ENCODE measurements at regions not wholly inside any gene's neighbourhood (a gene's known extent, or its start where the extent isn't known, plus 50 kb on each side); places are given as distances from the start of the nearest gene placed in this dataset.

- TF ChIP-seq, protein P1, sequence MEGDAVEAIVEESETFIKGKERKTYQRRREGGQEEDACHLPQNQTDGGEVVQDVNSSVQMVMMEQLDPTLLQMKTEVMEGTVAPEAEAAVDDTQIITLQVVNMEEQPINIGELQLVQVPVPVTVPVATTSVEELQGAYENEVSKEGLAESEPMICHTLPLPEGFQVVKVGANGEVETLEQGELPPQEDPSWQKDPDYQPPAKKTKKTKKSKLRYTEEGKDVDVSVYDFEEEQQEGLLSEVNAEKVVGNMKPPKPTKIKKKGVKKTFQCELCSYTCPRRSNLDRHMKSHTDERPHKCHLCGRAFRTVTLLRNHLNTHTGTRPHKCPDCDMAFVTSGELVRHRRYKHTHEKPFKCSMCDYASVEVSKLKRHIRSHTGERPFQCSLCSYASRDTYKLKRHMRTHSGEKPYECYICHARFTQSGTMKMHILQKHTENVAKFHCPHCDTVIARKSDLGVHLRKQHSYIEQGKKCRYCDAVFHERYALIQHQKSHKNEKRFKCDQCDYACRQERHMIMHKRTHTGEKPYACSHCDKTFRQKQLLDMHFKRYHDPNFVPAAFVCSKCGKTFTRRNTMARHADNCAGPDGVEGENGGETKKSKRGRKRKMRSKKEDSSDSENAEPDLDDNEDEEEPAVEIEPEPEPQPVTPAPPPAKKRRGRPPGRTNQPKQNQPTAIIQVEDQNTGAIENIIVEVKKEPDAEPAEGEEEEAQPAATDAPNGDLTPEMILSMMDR (conservative IDR thresholded peaks at IDR 0.05; ENCODE audit: control insufficient read depth, insufficient read depth, low read depth, low read length) = no peak
- H3K4me3 ChIP-seq (ENCODE audit: control insufficient read depth, low read depth, low read length) = no peak overlapping the region
- peak; percentile 3 for DNase-seq (ENCODE audit: low read depth)
These were observed 78.6 kb upstream of the PTPRK start for GRCh38 chr6:128599036-128599435.

DNA sequence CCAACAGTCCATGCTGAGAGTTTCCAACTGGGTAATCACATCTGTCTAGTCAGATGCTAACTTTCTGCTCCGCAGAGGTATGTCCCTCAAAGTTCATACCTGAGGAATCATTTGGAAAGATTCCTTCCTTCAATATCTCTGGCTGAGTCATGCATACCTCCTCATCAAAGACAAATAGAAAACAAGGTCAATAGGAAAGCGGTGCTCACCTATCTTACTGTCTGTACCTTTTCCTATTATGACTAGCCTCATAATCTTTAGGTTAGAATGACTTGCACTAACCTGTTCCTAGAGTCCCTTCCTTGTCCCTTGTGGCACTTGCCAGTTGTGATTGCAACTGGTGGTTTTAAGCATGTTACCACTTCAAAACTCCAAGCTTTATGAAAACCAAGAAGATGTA lies 78.2 kb upstream of the PTPRK start:
- DNase-seq (ENCODE audit: low read depth) = no peak
- TF ChIP-seq, protein P1 (conservative IDR thresholded peaks at IDR 0.05; ENCODE audit: control insufficient read depth, insufficient read depth, low read depth, low read length) = no peak
- H3K4me3 ChIP-seq (ENCODE audit: control insufficient read depth, low read depth, low read length) = no peak overlapping the region

- DNase-seq (ENCODE audit: low read depth) = no peak
- no peak overlapping the region for H3K4me3 ChIP-seq (ENCODE audit: control insufficient read depth, low read depth, low read length)
- TF ChIP-seq, protein P1 (conservative IDR thresholded peaks at IDR 0.05; ENCODE audit: control insufficient read depth, insufficient read depth, low read depth, low read length) = no peak
These were observed 77.6 kb upstream of the PTPRK start for GRCh38 chr6:128597956-128598355.

- no peak for DNase-seq (ENCODE audit: low read depth)
- TF ChIP-seq, protein P1 (conservative IDR thresholded peaks at IDR 0.05; ENCODE audit: control insufficient read depth, insufficient read depth, low read depth, low read length) = no peak
- H3K4me3 ChIP-seq (ENCODE audit: control insufficient read depth, low read depth, low read length) = no peak overlapping the region
These were observed 76.6 kb upstream of the PTPRK start for GRCh38 chr6:128597004-128597403.

GRCh38 chr6:128595544-128595943 lies 75.1 kb upstream of the PTPRK start:
- DNase-seq (ENCODE audit: low read depth) = no peak
- TF ChIP-seq, protein P1 (conservative IDR thresholded peaks at IDR 0.05; ENCODE audit: control insufficient read depth, insufficient read depth, low read depth, low read length) = no peak
- no peak overlapping the region for H3K4me3 ChIP-seq (ENCODE audit: control insufficient read depth, low read depth, low read length)

GRCh38 chr6:128586095-128586494 lies 65.7 kb upstream of the PTPRK start:
- TF ChIP-seq, protein P1 (conservative IDR thresholded peaks at IDR 0.05; ENCODE audit: control insufficient read depth, insufficient read depth, low read depth, low read length) = no peak
- DNase-seq (ENCODE audit: low read depth) = no peak
- no peak overlapping the region for H3K4me3 ChIP-seq (ENCODE audit: control insufficient read depth, low read depth, low read length)

Data from fibroblast of mammary gland (primary cell).